GM19099 (cell line): ENCODE measurements at regions not wholly inside any gene's neighbourhood (a gene's known extent, or its start where the extent isn't known, plus 50 kb on each side); places are given as distances from the start of the nearest gene placed in this dataset.

Experiments
- POLR2A ChIP-seq: IDR thresholded peaks from 3 replicates; pipeline ENCODE4 v1.6.1; 2011; ENCODE audit warnings: low read depth; ENCODE audit not compliant: insufficient read length; ENCODE audit errors: extremely low read depth

GRCh38 chrX:39492497-39493162 lies 605.1 kb downstream of the BCOR start:
- no peak for TF ChIP-seq POLR2A

GRCh38 chrX:39493168-39493567 lies 604.6 kb downstream of the BCOR start:
- TF ChIP-seq POLR2A: no peak

- no peak for TF ChIP-seq POLR2A
Observed at GRCh38 chrX:39497702-39498265, 600.0 kb downstream of the BCOR start.

GRCh38 chrX:39499996-39500395 lies 597.8 kb downstream of the BCOR start:
- no peak for TF ChIP-seq POLR2A

- TF ChIP-seq POLR2A: no peak
Observed at GRCh38 chrX:39501822-39502221, 595.9 kb downstream of the BCOR start.

GRCh38 chrX:39502486-39502885 lies 595.3 kb downstream of the BCOR start:
- TF ChIP-seq POLR2A: no peak

GRCh38 chrX:39504227-39504626 lies 593.5 kb downstream of the BCOR start:
- TF ChIP-seq POLR2A: no peak

GRCh38 chrX:39504850-39505259 lies 592.9 kb downstream of the BCOR start:
- no peak for TF ChIP-seq POLR2A

GRCh38 chrX:39506131-39506530 lies 591.6 kb downstream of the BCOR start:
- no peak for TF ChIP-seq POLR2A

GRCh38 chrX:39507034-39507433 lies 590.7 kb downstream of the BCOR start:
- TF ChIP-seq POLR2A: no peak

- TF ChIP-seq POLR2A: no peak
Observed at GRCh38 chrX:39507617-39508299, 590.0 kb downstream of the BCOR start.

- TF ChIP-seq POLR2A: no peak
Observed at GRCh38 chrX:39508300-39508692, 589.5 kb downstream of the BCOR start.

- TF ChIP-seq POLR2A: no peak
Observed at GRCh38 chrX:39509157-39509556, 588.6 kb downstream of the BCOR start.

GRCh38 chrX:39513836-39514235 lies 583.9 kb downstream of the BCOR start:
- no peak for TF ChIP-seq POLR2A

- TF ChIP-seq POLR2A: no peak
Observed at GRCh38 chrX:39514801-39515200, 583.0 kb downstream of the BCOR start.

- no peak for TF ChIP-seq POLR2A
Observed at GRCh38 chrX:39516427-39516841, 581.3 kb downstream of the BCOR start.

- no peak for TF ChIP-seq POLR2A
Observed at GRCh38 chrX:39518476-39519029, 579.2 kb downstream of the BCOR start.

- TF ChIP-seq POLR2A: no peak
Observed at GRCh38 chrX:39519030-39519488, 578.7 kb downstream of the BCOR start.
